NCI-H2029 (cell line): ENCODE measurements at regions not wholly inside any gene's neighbourhood (a gene's known extent, or its start where the extent isn't known, plus 50 kb on each side); places are given as distances from the start of the nearest gene placed in this dataset.

Experiments
- DNase-seq: peaks from one replicate; lab custom pipeline; 2025; lab: John Stamatoyannopoulos, UW

GRCh38 chr4:120525106-120525505 is 397.4 kb downstream of the PRDM5 start:
- DNase-seq: no peak

GRCh38 chr4:120524237-120524636 is 398.3 kb downstream of the PRDM5 start:
- no peak for DNase-seq

GRCh38 chr4:120520761-120521160 is 401.8 kb downstream of the PRDM5 start:
- DNase-seq: no peak

- DNase-seq: peak; percentile 19
Observed at GRCh38 chr4:120517966-120518365, 404.6 kb downstream of the PRDM5 start.

GRCh38 chr4:120509719-120510118 is 412.8 kb downstream of the PRDM5 start:
- no peak for DNase-seq

GRCh38 chr4:120509222-120509621 is 413.3 kb downstream of the PRDM5 start:
- DNase-seq: no peak

- no peak for DNase-seq
Observed at GRCh38 chr4:120508036-120508435, 414.5 kb downstream of the PRDM5 start.

- DNase-seq: no peak
Observed at GRCh38 chr4:120506536-120506935, 416.0 kb downstream of the PRDM5 start.

- no peak for DNase-seq
Observed at GRCh38 chr4:120498678-120499077, 423.8 kb downstream of the PRDM5 start.

GRCh38 chr4:120491481-120491880 is 424.8 kb upstream of the MAD2L1 start:
- no peak for DNase-seq

- DNase-seq: no peak
Observed at GRCh38 chr4:120481756-120482155, 415.1 kb upstream of the MAD2L1 start.

GRCh38 chr4:120472447-120473131 is 405.9 kb upstream of the MAD2L1 start:
- DNase-seq: no peak

- DNase-seq: no peak
Observed at GRCh38 chr4:120466429-120466828, 399.8 kb upstream of the MAD2L1 start.

GRCh38 chr4:120454788-120455187 is 388.1 kb upstream of the MAD2L1 start:
- no peak for DNase-seq

GRCh38 chr4:120452536-120452935 is 385.9 kb upstream of the MAD2L1 start:
- no peak for DNase-seq

GRCh38 chr4:120452001-120452400 is 385.4 kb upstream of the MAD2L1 start:
- no peak for DNase-seq

- no peak for DNase-seq
Observed at GRCh38 chr4:120447774-120448173, 381.1 kb upstream of the MAD2L1 start.

- no peak for DNase-seq
Observed at GRCh38 chr4:120446051-120446567, 379.5 kb upstream of the MAD2L1 start.

GRCh38 chr4:120445186-120445585 is 378.5 kb upstream of the MAD2L1 start:
- no peak for DNase-seq

- DNase-seq: no peak
Observed at GRCh38 chr4:120443116-120443515, 376.5 kb upstream of the MAD2L1 start.

GRCh38 chr4:120440730-120441129 is 374.1 kb upstream of the MAD2L1 start:
- no peak for DNase-seq

- DNase-seq: no peak
Observed at GRCh38 chr4:120435179-120435578, 368.5 kb upstream of the MAD2L1 start.

GRCh38 chr4:120434756-120435155 is 368.1 kb upstream of the MAD2L1 start:
- no peak for DNase-seq

GRCh38 chr4:120432301-120432860 is 365.7 kb upstream of the MAD2L1 start:
- no peak for DNase-seq
